ENCODE measurements at regions not wholly inside any gene's neighbourhood (a gene's known extent, or its start where the extent isn't known, plus 50 kb on each side); places are given as distances from the start of the nearest gene placed in this dataset.

- WGBS (ENCODE audit: insufficient coverage), result no CpG with 5 or more reads among the region's 2 CpGs
- peaks cover 0 to 6% (median 0%) of the 10 kb centered on the region in 3 donors for H3K9me3 Mint-ChIP-seq
- no peaks in the 10 kb centered on the region for H3K36me3 Mint-ChIP-seq
- ChIA-PET POLR2A (no interaction called here), CTCF (no interaction called here)
- Histone ChIP-seq H3K4me1 (ENCODE audit: control insufficient read depth in 1 of 2, extremely low read depth in 1 of 2, insufficient read depth in 2 of 2, low read length in 2 of 2) (no peaks in the 10 kb centered on the region), H3K27me3 (replicated peaks in 1 of 2; ENCODE audit: control insufficient read depth in 2 of 2, extremely low read depth in 1 of 2, insufficient read depth in 2 of 2, low read length in 1 of 2) (no peaks in the 10 kb centered on the region), H3K4me3 (ENCODE audit: control insufficient read depth in 1 of 2, extremely low read depth in 1 of 2, low read length in 1 of 2) (no peak overlapping the region), H3K27ac (ENCODE audit: low read length) (no peak overlapping the region), H3K36me3 (ENCODE audit: control insufficient read depth in 2 of 2, extremely low read depth in 1 of 2, insufficient read depth in 1 of 2, low read length in 1 of 2) (no peaks in the 10 kb centered on the region), H3K9me3 (no peaks in the 10 kb centered on the region)
- H3K27ac Mint-ChIP-seq, result no peak overlapping the region
- no peak overlapping the region for H3K4me3 Mint-ChIP-seq
- no peaks in the 10 kb centered on the region for H3K4me1 Mint-ChIP-seq
- H3K27me3 Mint-ChIP-seq, result peaks cover 13% of the 10 kb centered on the region in 2 donors
- ATAC-seq (replicated peaks in 1 of 4), result no peak
- DNase-seq, result no peak
These were observed 78.7 kb downstream of the GAS1 start for GRCh38 chr9:86868616-86869015.

- Mint-ChIP-seq H3K27ac (no peak overlapping the region), H3K9me3 (peaks cover 0 to 3% (median 0%) of the 10 kb centered on the region in 3 donors), H3K4me1 (no peaks in the 10 kb centered on the region), H3K27me3 (peaks cover 13% of the 10 kb centered on the region in 2 donors), H3K36me3 (no peaks in the 10 kb centered on the region), H3K4me3 (no peak overlapping the region)
- Histone ChIP-seq H3K27ac (ENCODE audit: low read length) (no peak overlapping the region), H3K36me3 (ENCODE audit: control insufficient read depth in 2 of 2, extremely low read depth in 1 of 2, insufficient read depth in 1 of 2, low read length in 1 of 2) (no peaks in the 10 kb centered on the region), H3K9me3 (no peaks in the 10 kb centered on the region), H3K4me3 (ENCODE audit: control insufficient read depth in 1 of 2, extremely low read depth in 1 of 2, low read length in 1 of 2) (no peak overlapping the region), H3K27me3 (replicated peaks in 1 of 2; ENCODE audit: control insufficient read depth in 2 of 2, extremely low read depth in 1 of 2, insufficient read depth in 2 of 2, low read length in 1 of 2) (no peaks in the 10 kb centered on the region), H3K4me1 (ENCODE audit: control insufficient read depth in 1 of 2, extremely low read depth in 1 of 2, insufficient read depth in 2 of 2, low read length in 2 of 2) (no peaks in the 10 kb centered on the region)
- ChIA-PET POLR2A (no interaction called here), CTCF (no interaction called here)
- WGBS (ENCODE audit: insufficient coverage), result 82% methylated on average over 3 of the region's 5 CpGs
- no peak for ATAC-seq (replicated peaks in 1 of 4)
- no peak for DNase-seq
These were observed 79.4 kb downstream of the GAS1 start for GRCh38 chr9:86867804-86868313.

GRCh38 chr9:86865952-86866351 lies 81.4 kb downstream of the GAS1 start:
- CTCF ChIA-PET, result no interaction called here
- WGBS (ENCODE audit: insufficient coverage), result 70% methylated on average over 2 of the region's 2 CpGs
- no peaks in the 10 kb centered on the region for H3K36me3 Mint-ChIP-seq

GRCh38 chr9:86860006-86860405 lies 87.3 kb downstream of the GAS1 start:
- H3K4me1 Mint-ChIP-seq, result no peaks in the 10 kb centered on the region
- no peak for ATAC-seq (replicated peaks in 1 of 4)
- WGBS (ENCODE audit: insufficient coverage), result 83% methylated on average over 6 of the region's 6 CpGs

More at GRCh38 chr9:86865952-86866351, 81.4 kb downstream of the GAS1 start:
- Mint-ChIP-seq H3K4me3 (no peak overlapping the region), H3K4me1 (no peaks in the 10 kb centered on the region), H3K27me3 (peaks cover 9 to 11% of the 10 kb centered on the region in 2 donors), H3K9me3 (no peaks in the 10 kb centered on the region), H3K27ac (no peak overlapping the region)
- ATAC-seq (replicated peaks in 1 of 4) (no peak), DNase-seq (no peak)
- H3K27me3 ChIP-seq (replicated peaks in 1 of 2; ENCODE audit: control insufficient read depth in 2 of 2, extremely low read depth in 1 of 2, insufficient read depth in 2 of 2, low read length in 1 of 2), result no peaks in the 10 kb centered on the region
- no peaks in the 10 kb centered on the region for H3K4me1 ChIP-seq (ENCODE audit: control insufficient read depth in 1 of 2, extremely low read depth in 1 of 2, insufficient read depth in 2 of 2, low read length in 2 of 2)
- no peak overlapping the region for H3K4me3 ChIP-seq (ENCODE audit: control insufficient read depth in 1 of 2, extremely low read depth in 1 of 2, low read length in 1 of 2)
- H3K9me3 ChIP-seq, result no peaks in the 10 kb centered on the region
- no peak overlapping the region for H3K27ac ChIP-seq (ENCODE audit: low read length)
- POLR2A ChIA-PET, result no interaction called here
- H3K36me3 ChIP-seq (ENCODE audit: control insufficient read depth in 2 of 2, extremely low read depth in 1 of 2, insufficient read depth in 1 of 2, low read length in 1 of 2), result no peaks in the 10 kb centered on the region

GRCh38 chr9:86859056-86859455 lies 88.2 kb downstream of the GAS1 start:
- no peak for DNase-seq
- Mint-ChIP-seq H3K4me3 (no peak overlapping the region), H3K9me3 (no peaks in the 10 kb centered on the region), H3K4me1 (no peaks in the 10 kb centered on the region), H3K36me3 (no peaks in the 10 kb centered on the region), H3K27ac (no peak overlapping the region), H3K27me3 (peaks cover 2 to 17% of the 10 kb centered on the region in 2 donors)
- ChIA-PET POLR2A (no interaction called here), CTCF (no interaction called here)
- no peaks in the 10 kb centered on the region for H3K36me3 ChIP-seq (ENCODE audit: control insufficient read depth in 2 of 2, extremely low read depth in 1 of 2, insufficient read depth in 1 of 2, low read length in 1 of 2)
- no peaks in the 10 kb centered on the region for H3K4me1 ChIP-seq (ENCODE audit: control insufficient read depth in 1 of 2, extremely low read depth in 1 of 2, insufficient read depth in 2 of 2, low read length in 2 of 2)
- WGBS (ENCODE audit: insufficient coverage), result no CpG with 5 or more reads among the region's 3 CpGs
- H3K27me3 ChIP-seq (replicated peaks in 1 of 2; ENCODE audit: control insufficient read depth in 2 of 2, extremely low read depth in 1 of 2, insufficient read depth in 2 of 2, low read length in 1 of 2), result no peaks in the 10 kb centered on the region
- H3K4me3 ChIP-seq (ENCODE audit: control insufficient read depth in 1 of 2, extremely low read depth in 1 of 2, low read length in 1 of 2), result no peak overlapping the region
- no peak overlapping the region for H3K27ac ChIP-seq (ENCODE audit: low read length)
- no peak for ATAC-seq (replicated peaks in 1 of 4)
- H3K9me3 ChIP-seq, result no peaks in the 10 kb centered on the region

More at GRCh38 chr9:86860006-86860405, 87.3 kb downstream of the GAS1 start:
- POLR2A ChIA-PET, result no interaction called here
- Mint-ChIP-seq H3K9me3 (no peaks in the 10 kb centered on the region), H3K27ac (no peak overlapping the region), H3K27me3 (peaks cover 5 to 22% of the 10 kb centered on the region in 2 donors), H3K4me3 (no peak overlapping the region), H3K36me3 (no peaks in the 10 kb centered on the region)
- DNase-seq, result no peak
- H3K9me3 ChIP-seq, result no peaks in the 10 kb centered on the region
- H3K4me1 ChIP-seq (ENCODE audit: control insufficient read depth in 1 of 2, extremely low read depth in 1 of 2, insufficient read depth in 2 of 2, low read length in 2 of 2), result no peaks in the 10 kb centered on the region
- H3K36me3 ChIP-seq (ENCODE audit: control insufficient read depth in 2 of 2, extremely low read depth in 1 of 2, insufficient read depth in 1 of 2, low read length in 1 of 2), result no peaks in the 10 kb centered on the region
- no peaks in the 10 kb centered on the region for H3K27me3 ChIP-seq (replicated peaks in 1 of 2; ENCODE audit: control insufficient read depth in 2 of 2, extremely low read depth in 1 of 2, insufficient read depth in 2 of 2, low read length in 1 of 2)
- no peak overlapping the region for H3K27ac ChIP-seq (ENCODE audit: low read length)
- CTCF ChIA-PET, result interaction anchor here in 1 of 2 donors (0.8 kb wide), 1 partner anchor 333 kb away, joined by 9 read pairs; no protein-coding TSS in a partner anchor
- no peak overlapping the region for H3K4me3 ChIP-seq (ENCODE audit: control insufficient read depth in 1 of 2, extremely low read depth in 1 of 2, low read length in 1 of 2)

GRCh38 chr9:86858009-86858408 lies 89.3 kb downstream of the GAS1 start:
- Mint-ChIP-seq H3K4me1 (no peaks in the 10 kb centered on the region), H3K27ac (no peak overlapping the region), H3K9me3 (no peaks in the 10 kb centered on the region), H3K4me3 (no peak overlapping the region), H3K27me3 (peaks cover 4 to 18% of the 10 kb centered on the region in 2 donors), H3K36me3 (no peaks in the 10 kb centered on the region)
- no peak for ATAC-seq (replicated peaks in 1 of 4)
- H3K27ac ChIP-seq (ENCODE audit: low read length), result no peak overlapping the region
- no peak for DNase-seq
- no peaks in the 10 kb centered on the region for H3K9me3 ChIP-seq
- H3K27me3 ChIP-seq (replicated peaks in 1 of 2; ENCODE audit: control insufficient read depth in 2 of 2, extremely low read depth in 1 of 2, insufficient read depth in 2 of 2, low read length in 1 of 2), result no peaks in the 10 kb centered on the region
- POLR2A ChIA-PET, result no interaction called here
- no peak overlapping the region for H3K4me3 ChIP-seq (ENCODE audit: control insufficient read depth in 1 of 2, extremely low read depth in 1 of 2, low read length in 1 of 2)
- H3K36me3 ChIP-seq (ENCODE audit: control insufficient read depth in 2 of 2, extremely low read depth in 1 of 2, insufficient read depth in 1 of 2, low read length in 1 of 2), result no peaks in the 10 kb centered on the region
- WGBS (ENCODE audit: insufficient coverage), result no CpG with 5 or more reads among the region's 1 CpG
- CTCF ChIA-PET, result no interaction called here
- H3K4me1 ChIP-seq (ENCODE audit: control insufficient read depth in 1 of 2, extremely low read depth in 1 of 2, insufficient read depth in 2 of 2, low read length in 2 of 2), result no peaks in the 10 kb centered on the region

GRCh38 chr9:86856259-86856658 lies 91.0 kb downstream of the GAS1 start:
- CTCF ChIA-PET, result no interaction called here
- Histone ChIP-seq H3K27ac (ENCODE audit: low read length) (no peak overlapping the region), H3K9me3 (no peaks in the 10 kb centered on the region), H3K4me3 (ENCODE audit: control insufficient read depth in 1 of 2, extremely low read depth in 1 of 2, low read length in 1 of 2) (no peak overlapping the region), H3K36me3 (ENCODE audit: control insufficient read depth in 2 of 2, extremely low read depth in 1 of 2, insufficient read depth in 1 of 2, low read length in 1 of 2) (no peaks in the 10 kb centered on the region), H3K27me3 (replicated peaks in 1 of 2; ENCODE audit: control insufficient read depth in 2 of 2, extremely low read depth in 1 of 2, insufficient read depth in 2 of 2, low read length in 1 of 2) (peaks cover 0 to 2% of the 10 kb centered on the region in 2 experiments), H3K4me1 (ENCODE audit: control insufficient read depth in 1 of 2, extremely low read depth in 1 of 2, insufficient read depth in 2 of 2, low read length in 2 of 2) (no peaks in the 10 kb centered on the region)
- no peak overlapping the region for H3K4me3 Mint-ChIP-seq
- H3K9me3 Mint-ChIP-seq, result peaks cover 0 to 7% (median 4%) of the 10 kb centered on the region in 3 donors
- no peaks in the 10 kb centered on the region for H3K36me3 Mint-ChIP-seq
- DNase-seq (no peak), ATAC-seq (replicated peaks in 1 of 4) (no peak)
- WGBS (ENCODE audit: insufficient coverage), result no CpG with 5 or more reads among the region's 3 CpGs
- POLR2A ChIA-PET, result no interaction called here
- peaks cover 12 to 23% of the 10 kb centered on the region in 2 donors for H3K27me3 Mint-ChIP-seq
- H3K27ac Mint-ChIP-seq, result no peak overlapping the region
- H3K4me1 Mint-ChIP-seq, result no peaks in the 10 kb centered on the region
